Gastrocnemius medialis (tissue), 4 donors: ENCODE measurements at regions not wholly inside any gene's neighbourhood (a gene's known extent, or its start where the extent isn't known, plus 50 kb on each side); places are given as distances from the start of the nearest gene placed in this dataset.

Experiments used
- POLR2A ChIP-seq, 2 donors: fragments of 450-650 bp; IDR thresholded peaks; one replicate each; pipeline ENCODE4 v1.6.1; 2017; ENCODE audit warnings: antibody characterized with exemption in 2 of 2, mild to moderate bottlenecking in 2 of 2, moderate library complexity in 2 of 2
- TF ChIP-seq, protein P1 (sequence below), 5 experiments: fragments of 450-650 bp in 3 of 5; fragments of 200-600 bp in 2 of 5; sonication (generic) in 2 of 5; IDR thresholded peaks in 4 of 5; conservative IDR thresholded peaks in 1 of 5; 1 replicate in 4 of 5; 2 replicates in 1 of 5; pipeline ENCODE4 v1.5.1; 2016 to 2019; ENCODE audit warnings: antibody characterized with exemption in 5 of 5, mild to moderate bottlenecking in 3 of 5, moderate library complexity in 3 of 5

DNA sequence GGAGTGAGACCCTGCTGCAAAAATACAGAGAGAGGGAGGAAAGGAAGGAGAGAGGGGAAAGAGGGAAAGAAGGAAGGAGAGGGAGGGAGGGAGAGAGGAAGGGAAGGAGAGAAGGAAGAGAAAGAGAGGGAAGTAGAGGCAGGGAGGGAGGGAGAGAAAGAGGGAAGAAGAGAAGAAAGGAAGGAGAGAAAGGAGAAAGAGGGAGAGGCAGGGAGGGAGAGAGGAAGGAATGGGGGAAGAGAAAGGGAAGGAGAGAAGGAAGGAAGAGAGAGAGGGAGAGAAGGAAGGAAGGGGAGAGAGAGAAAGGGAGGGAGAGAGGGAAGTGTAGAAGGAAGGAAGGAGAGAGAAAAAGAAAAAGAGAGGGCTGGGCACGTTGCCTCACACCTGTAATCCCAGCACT, 121.7 kb downstream of the TMEM130 start:
- TF ChIP-seq, protein P1, sequence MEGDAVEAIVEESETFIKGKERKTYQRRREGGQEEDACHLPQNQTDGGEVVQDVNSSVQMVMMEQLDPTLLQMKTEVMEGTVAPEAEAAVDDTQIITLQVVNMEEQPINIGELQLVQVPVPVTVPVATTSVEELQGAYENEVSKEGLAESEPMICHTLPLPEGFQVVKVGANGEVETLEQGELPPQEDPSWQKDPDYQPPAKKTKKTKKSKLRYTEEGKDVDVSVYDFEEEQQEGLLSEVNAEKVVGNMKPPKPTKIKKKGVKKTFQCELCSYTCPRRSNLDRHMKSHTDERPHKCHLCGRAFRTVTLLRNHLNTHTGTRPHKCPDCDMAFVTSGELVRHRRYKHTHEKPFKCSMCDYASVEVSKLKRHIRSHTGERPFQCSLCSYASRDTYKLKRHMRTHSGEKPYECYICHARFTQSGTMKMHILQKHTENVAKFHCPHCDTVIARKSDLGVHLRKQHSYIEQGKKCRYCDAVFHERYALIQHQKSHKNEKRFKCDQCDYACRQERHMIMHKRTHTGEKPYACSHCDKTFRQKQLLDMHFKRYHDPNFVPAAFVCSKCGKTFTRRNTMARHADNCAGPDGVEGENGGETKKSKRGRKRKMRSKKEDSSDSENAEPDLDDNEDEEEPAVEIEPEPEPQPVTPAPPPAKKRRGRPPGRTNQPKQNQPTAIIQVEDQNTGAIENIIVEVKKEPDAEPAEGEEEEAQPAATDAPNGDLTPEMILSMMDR (IDR thresholded peaks at IDR 0.05 in 4 of 5, conservative IDR thresholded peaks at IDR 0.05 in 1 of 5): no peak
- TF ChIP-seq POLR2A (IDR thresholded peaks at IDR 0.05): no peak
